ENCODE measurements at regions not wholly inside any gene's neighbourhood (a gene's known extent, or its start where the extent isn't known, plus 50 kb on each side); places are given as distances from the start of the nearest gene placed in this dataset.

DNA sequence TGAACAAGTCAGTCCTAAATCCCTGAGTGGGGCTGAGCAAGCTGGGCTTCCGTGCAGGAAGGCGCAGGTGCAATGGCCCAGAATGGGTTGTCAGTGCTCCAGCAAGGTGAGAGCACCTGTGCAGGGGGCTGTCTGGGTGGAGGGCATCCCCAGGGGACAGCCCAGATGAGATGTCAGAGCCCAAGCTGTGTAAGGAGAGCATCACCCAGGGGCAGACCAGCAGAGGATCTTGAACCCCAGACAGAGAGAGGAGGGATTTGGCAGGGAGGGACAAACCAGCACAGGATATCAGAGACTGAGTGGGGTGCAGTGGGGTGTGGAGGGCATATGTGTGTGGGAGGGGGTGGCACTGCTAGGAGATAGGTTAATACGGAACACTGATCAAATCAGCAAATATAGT is 114.9 kb upstream of the TMEM45B start:
- H3K56ac ChIP-seq (ENCODE audit: insufficient read length, low read depth, low read length), result no peak overlapping the region
- no peaks in the 10 kb centered on the region for H3K23me2 ChIP-seq (ENCODE audit: insufficient read length, low read depth, low read length, poor library complexity, severe bottlenecking)
- no peaks in the 10 kb centered on the region for H3K4me1 ChIP-seq (ENCODE audit: insufficient read depth, low read length)
- Mint-ChIP-seq H3K9me3 (no peaks in the 10 kb centered on the region; a peak in 1 of 5 replicates), H3K36me3 (ENCODE audit: insufficient read depth in 1 of 3, low read depth in 3 of 3) (no peaks in the 10 kb centered on the region), H3K27me3 (ENCODE audit: low read depth) (peaks cover 42% of the 10 kb centered on the region), H3K27ac (no peak overlapping the region), H3K4me1 (peaks cover 3 to 4% of the 10 kb centered on the region in 2 experiments), H3K4me3 (no peak overlapping the region)
- no peak overlapping the region for H3K23ac ChIP-seq (ENCODE audit: insufficient read length, low read depth, low read length)
- no peak for DNase-seq
- no peak overlapping the region for H3K14ac ChIP-seq (ENCODE audit: insufficient read depth, low read length)
- no peak overlapping the region for H2BK15ac ChIP-seq (ENCODE audit: low read depth, low read length)
- no peak overlapping the region for H3T11ph ChIP-seq (ENCODE audit: low read length)
- no peak overlapping the region for H4K91ac ChIP-seq (ENCODE audit: insufficient read length, low read depth, low read length)
- H2AFZ ChIP-seq (ENCODE audit: low read length), result no peak overlapping the region
- no peak overlapping the region for H3K4ac ChIP-seq (ENCODE audit: low read depth, low read length)
- no peak overlapping the region for H2BK12ac ChIP-seq (ENCODE audit: insufficient read length, low read depth, low read length)
- no peak overlapping the region for H3K18ac ChIP-seq (ENCODE audit: insufficient read length, low read depth, low read length)
- WGBS (ENCODE audit: extremely low coverage, insufficient read length, low lambda C conversion rate), result no CpG with 5 or more reads among the region's 3 CpGs
- H2AK5ac ChIP-seq (ENCODE audit: insufficient read length, low read length), result no peak overlapping the region
- TF ChIP-seq, protein P1, sequence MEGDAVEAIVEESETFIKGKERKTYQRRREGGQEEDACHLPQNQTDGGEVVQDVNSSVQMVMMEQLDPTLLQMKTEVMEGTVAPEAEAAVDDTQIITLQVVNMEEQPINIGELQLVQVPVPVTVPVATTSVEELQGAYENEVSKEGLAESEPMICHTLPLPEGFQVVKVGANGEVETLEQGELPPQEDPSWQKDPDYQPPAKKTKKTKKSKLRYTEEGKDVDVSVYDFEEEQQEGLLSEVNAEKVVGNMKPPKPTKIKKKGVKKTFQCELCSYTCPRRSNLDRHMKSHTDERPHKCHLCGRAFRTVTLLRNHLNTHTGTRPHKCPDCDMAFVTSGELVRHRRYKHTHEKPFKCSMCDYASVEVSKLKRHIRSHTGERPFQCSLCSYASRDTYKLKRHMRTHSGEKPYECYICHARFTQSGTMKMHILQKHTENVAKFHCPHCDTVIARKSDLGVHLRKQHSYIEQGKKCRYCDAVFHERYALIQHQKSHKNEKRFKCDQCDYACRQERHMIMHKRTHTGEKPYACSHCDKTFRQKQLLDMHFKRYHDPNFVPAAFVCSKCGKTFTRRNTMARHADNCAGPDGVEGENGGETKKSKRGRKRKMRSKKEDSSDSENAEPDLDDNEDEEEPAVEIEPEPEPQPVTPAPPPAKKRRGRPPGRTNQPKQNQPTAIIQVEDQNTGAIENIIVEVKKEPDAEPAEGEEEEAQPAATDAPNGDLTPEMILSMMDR (conservative IDR thresholded peaks at IDR 0.05), result no peak
- H3K79me2 ChIP-seq (ENCODE audit: insufficient read depth, low read length), result no peaks in the 10 kb centered on the region
- H3K27ac ChIP-seq (ENCODE audit: insufficient read length, low read depth, low read length), result no peak overlapping the region
- no peak overlapping the region for H2BK5ac ChIP-seq (ENCODE audit: insufficient read length, low read length)
- no peaks in the 10 kb centered on the region for H3K79me1 ChIP-seq (ENCODE audit: insufficient read depth, low read depth, low read length, poor library complexity, severe bottlenecking)
- no peak overlapping the region for H4K5ac ChIP-seq (ENCODE audit: insufficient read length, low read depth, low read length)
- no peak overlapping the region for H2BK120ac ChIP-seq (ENCODE audit: low read depth, low read length, poor library complexity, severe bottlenecking)
- H3K27me3 ChIP-seq (ENCODE audit: insufficient read depth, low read length), result no peaks in the 10 kb centered on the region
- H3K4me2 ChIP-seq (ENCODE audit: insufficient read depth, insufficient read length, low read length), result no peak overlapping the region
- H4K8ac ChIP-seq (replicated peaks; ENCODE audit: insufficient read length, low read depth, low read length), result no peak overlapping the region
- H4K20me1 ChIP-seq (ENCODE audit: control insufficient read depth, insufficient read depth, insufficient read length), result no peaks in the 10 kb centered on the region
- H3K9me3 ChIP-seq (ENCODE audit: control insufficient read depth, low read depth, low read length), result no peaks in the 10 kb centered on the region
- H3K9ac ChIP-seq (ENCODE audit: extremely low read depth, insufficient read length, low read length), result no peak overlapping the region
- H2BK20ac ChIP-seq (ENCODE audit: low read depth, low read length, poor library complexity, severe bottlenecking), result no peak overlapping the region
